ENCODE measurements at regions not wholly inside any gene's neighbourhood (a gene's known extent, or its start where the extent isn't known, plus 50 kb on each side); places are given as distances from the start of the nearest gene placed in this dataset.

GRCh38 chr9:29060041-29060440 lies 1486.8 kb upstream of the C9orf72 start (continued):
- TF ChIP-seq HNF4G (IDR thresholded peaks at IDR 0.05; ENCODE audit: borderline replicate concordance, low read depth, low read length) = no peak
- no peak for TF ChIP-seq HNF4G (CRISPR knock-in tag; IDR thresholded peaks at IDR 0.05; ENCODE audit: borderline replicate concordance, low read depth)
- no peak for TF ChIP-seq KMT2B (CRISPR knock-in tag; IDR thresholded peaks at IDR 0.05)
- TF ChIP-seq ZNF468 (CRISPR knock-in tag; IDR thresholded peaks at IDR 0.05) = no peak
- TF ChIP-seq CHD4 (IDR thresholded peaks at IDR 0.05; ENCODE audit: borderline replicate concordance, low read length) = no peak

GRCh38 chr9:29062446-29062845 lies 1489.2 kb upstream of the C9orf72 start:
- no TSS peak for BruUV-seq (replicated peaks)
- Histone ChIP-seq H3K4me1 (ENCODE audit: insufficient read depth, low read length) (no peaks in the 10 kb centered on the region), H3K36me3 (replicated peaks in 1 of 2; ENCODE audit: control insufficient read depth in 1 of 2, insufficient read depth in 2 of 2, low read length in 2 of 2) (no peaks in the 10 kb centered on the region), H3K79me2 (ENCODE audit: insufficient read depth, low read length) (no peaks in the 10 kb centered on the region), H2AFZ (ENCODE audit: low read length) (no peak overlapping the region), H4K20me1 (ENCODE audit: insufficient read depth, low read length) (no peaks in the 10 kb centered on the region), H3K9me3 (ENCODE audit: low read length) (no peaks in the 10 kb centered on the region), H3K27ac (ENCODE audit: extremely low read length, insufficient read depth, low read length) (no peak overlapping the region), H3K4me2 (ENCODE audit: low read depth, low read length) (no peak overlapping the region), H3K9ac (ENCODE audit: insufficient read depth, low read depth, low read length) (no peak overlapping the region), H3K4me3 (replicated peaks in 1 of 3; ENCODE audit: insufficient read depth in 1 of 3, low read depth in 2 of 3, low read length in 3 of 3) (no peak overlapping the region), H3K27me3 (ENCODE audit: control insufficient read depth in 1 of 2, insufficient read depth in 2 of 2, low read length in 2 of 2) (no peaks in the 10 kb centered on the region)
- POLR2A ChIA-PET = no interaction called here
- ATAC-seq = no peak
- 0% methylated on average over 1 of the region's 1 CpG for WGBS (ENCODE audit: low lambda C conversion rate)
- intact Hi-C loops (cut with micrococcal nuclease; ENCODE audit: unreplicated experiment) = no loop called here
- CTCF ChIA-PET (ENCODE audit: low intra/inter-chr PET ratio, low total read pairs) = no interaction called here
- FAIRE-seq = no peak
- no peak for TF ChIP-seq ZC3H4 (CRISPR knock-in tag; IDR thresholded peaks at IDR 0.05; ENCODE audit: borderline replicate concordance)
- TF ChIP-seq ZNF550 (CRISPR knock-in tag; IDR thresholded peaks at IDR 0.05; ENCODE audit: borderline replicate concordance) = no peak
- no peak for TF ChIP-seq ZNF777 (CRISPR knock-in tag; IDR thresholded peaks at IDR 0.05)
- TF ChIP-seq ZNF17 (CRISPR knock-in tag; IDR thresholded peaks at IDR 0.05) = no peak
- TF ChIP-seq ZNF296 (CRISPR knock-in tag; conservative IDR thresholded peaks at IDR 0.05) = no peak
- TF ChIP-seq ZNF30 (CRISPR knock-in tag; IDR thresholded peaks at IDR 0.05) = no peak
- no peak for TF ChIP-seq ZBTB7A (CRISPR knock-in tag; IDR thresholded peaks at IDR 0.05)
- no peak for TF ChIP-seq ZNF281 (CRISPR knock-in tag; IDR thresholded peaks at IDR 0.05; ENCODE audit: borderline replicate concordance)
- DNase-seq (ENCODE audit: low spot score) = no peak
- in situ Hi-C loops (cut with HindIII; ENCODE audit: extremely low pct_ligation_motif_present, low pct_unique_long_range_greater_than_20kb) = no loop called here
